ENCODE measurements at regions not wholly inside any gene's neighbourhood (a gene's known extent, or its start where the extent isn't known, plus 50 kb on each side); places are given as distances from the start of the nearest gene placed in this dataset.

DNA sequence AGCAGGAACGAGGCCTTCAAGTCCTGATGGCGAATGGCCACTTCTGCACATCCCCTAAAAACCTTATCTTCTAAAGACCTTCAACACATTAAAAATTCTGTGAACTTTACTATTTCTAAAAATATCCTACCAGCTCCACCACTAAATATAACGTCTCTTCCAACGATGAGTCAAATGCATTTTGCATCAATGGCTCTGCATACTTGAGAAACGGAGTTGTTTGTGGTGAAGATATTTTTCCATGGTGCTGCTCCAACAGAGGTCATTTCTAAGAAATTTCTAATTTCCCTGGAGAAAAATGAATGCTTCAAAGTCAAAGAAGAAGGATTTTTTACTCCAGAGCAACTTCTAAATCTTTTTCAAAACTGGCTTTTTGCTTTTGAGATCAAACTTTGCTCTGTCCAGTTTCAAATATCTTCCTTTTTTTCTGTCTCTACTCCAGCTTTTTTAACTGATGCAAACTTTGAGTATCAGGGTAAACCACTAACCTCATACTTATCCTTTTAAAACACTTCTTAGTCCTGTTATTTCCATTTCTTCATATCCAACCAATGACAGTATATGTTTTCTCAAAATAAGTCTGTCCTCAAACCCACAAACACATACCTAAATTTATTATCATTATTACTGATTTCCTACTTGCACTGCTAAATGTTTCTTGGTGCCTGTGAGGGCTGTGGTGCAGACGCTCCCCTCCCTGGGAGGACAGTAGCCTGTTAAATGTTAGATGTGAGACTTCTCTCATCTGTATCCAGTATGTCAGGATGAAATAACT is 258.1 kb downstream of the KLF6 start:
- no peak for TF ChIP-seq POLR2A (IDR thresholded peaks at IDR 0.05; ENCODE audit: extremely low read depth, insufficient read length)
- TF ChIP-seq, protein P1, sequence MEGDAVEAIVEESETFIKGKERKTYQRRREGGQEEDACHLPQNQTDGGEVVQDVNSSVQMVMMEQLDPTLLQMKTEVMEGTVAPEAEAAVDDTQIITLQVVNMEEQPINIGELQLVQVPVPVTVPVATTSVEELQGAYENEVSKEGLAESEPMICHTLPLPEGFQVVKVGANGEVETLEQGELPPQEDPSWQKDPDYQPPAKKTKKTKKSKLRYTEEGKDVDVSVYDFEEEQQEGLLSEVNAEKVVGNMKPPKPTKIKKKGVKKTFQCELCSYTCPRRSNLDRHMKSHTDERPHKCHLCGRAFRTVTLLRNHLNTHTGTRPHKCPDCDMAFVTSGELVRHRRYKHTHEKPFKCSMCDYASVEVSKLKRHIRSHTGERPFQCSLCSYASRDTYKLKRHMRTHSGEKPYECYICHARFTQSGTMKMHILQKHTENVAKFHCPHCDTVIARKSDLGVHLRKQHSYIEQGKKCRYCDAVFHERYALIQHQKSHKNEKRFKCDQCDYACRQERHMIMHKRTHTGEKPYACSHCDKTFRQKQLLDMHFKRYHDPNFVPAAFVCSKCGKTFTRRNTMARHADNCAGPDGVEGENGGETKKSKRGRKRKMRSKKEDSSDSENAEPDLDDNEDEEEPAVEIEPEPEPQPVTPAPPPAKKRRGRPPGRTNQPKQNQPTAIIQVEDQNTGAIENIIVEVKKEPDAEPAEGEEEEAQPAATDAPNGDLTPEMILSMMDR (IDR thresholded peaks at IDR 0.05; ENCODE audit: low read depth, low read length), result no peak
- TF ChIP-seq, protein P2, sequence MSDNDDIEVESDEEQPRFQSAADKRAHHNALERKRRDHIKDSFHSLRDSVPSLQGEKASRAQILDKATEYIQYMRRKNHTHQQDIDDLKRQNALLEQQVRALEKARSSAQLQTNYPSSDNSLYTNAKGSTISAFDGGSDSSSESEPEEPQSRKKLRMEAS (IDR thresholded peaks at IDR 0.05; ENCODE audit: low read depth, low read length), result no peak
- TF ChIP-seq MYC (IDR thresholded peaks at IDR 0.05; ENCODE audit: low read depth, low read length), result no peak
- no peak overlapping the region for H3K4me3 ChIP-seq (ENCODE audit: low read depth, low read length)
- DNase-seq (ENCODE audit: low read depth), result no peak

DNA sequence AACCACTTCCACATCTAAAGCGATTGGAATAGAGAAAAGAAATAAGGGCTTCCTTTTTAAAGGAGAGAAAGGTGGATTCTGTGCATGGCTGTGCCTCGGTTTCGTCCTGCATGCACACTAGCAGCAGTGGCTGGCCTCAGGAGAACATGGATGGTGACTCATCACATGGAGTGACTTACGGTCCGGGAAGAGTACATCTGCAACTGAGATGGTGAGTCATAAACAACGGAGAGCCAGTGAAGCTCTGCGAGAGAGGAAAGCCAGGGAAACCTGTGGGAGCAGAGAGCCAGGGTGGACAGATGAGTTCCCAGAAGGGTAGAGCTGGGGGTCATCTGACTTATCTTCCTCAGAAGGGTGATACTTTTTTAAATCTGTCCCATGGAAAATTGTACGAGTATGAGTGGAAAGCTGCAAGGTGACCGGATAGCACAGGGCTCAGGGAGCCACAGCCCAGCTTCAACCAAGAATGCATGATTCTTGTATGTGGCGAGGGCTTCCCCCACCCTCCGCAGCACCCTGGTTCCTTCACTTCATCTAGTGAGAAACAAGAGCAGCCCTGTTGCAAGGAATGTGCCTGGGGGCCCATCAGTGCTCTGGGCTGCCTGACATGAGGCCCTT is 259.1 kb downstream of the KLF6 start:
- TF ChIP-seq, protein P2 (IDR thresholded peaks at IDR 0.05; ENCODE audit: low read depth, low read length), result no peak
- TF ChIP-seq POLR2A (IDR thresholded peaks at IDR 0.05; ENCODE audit: extremely low read depth, insufficient read length), result no peak
- no peak for TF ChIP-seq MYC (IDR thresholded peaks at IDR 0.05; ENCODE audit: low read depth, low read length)
- TF ChIP-seq, protein P1 (IDR thresholded peaks at IDR 0.05; ENCODE audit: low read depth, low read length), result no peak
- DNase-seq (ENCODE audit: low read depth), result peak; percentile 58
- no peak overlapping the region for H3K4me3 ChIP-seq (ENCODE audit: low read depth, low read length)

DNA sequence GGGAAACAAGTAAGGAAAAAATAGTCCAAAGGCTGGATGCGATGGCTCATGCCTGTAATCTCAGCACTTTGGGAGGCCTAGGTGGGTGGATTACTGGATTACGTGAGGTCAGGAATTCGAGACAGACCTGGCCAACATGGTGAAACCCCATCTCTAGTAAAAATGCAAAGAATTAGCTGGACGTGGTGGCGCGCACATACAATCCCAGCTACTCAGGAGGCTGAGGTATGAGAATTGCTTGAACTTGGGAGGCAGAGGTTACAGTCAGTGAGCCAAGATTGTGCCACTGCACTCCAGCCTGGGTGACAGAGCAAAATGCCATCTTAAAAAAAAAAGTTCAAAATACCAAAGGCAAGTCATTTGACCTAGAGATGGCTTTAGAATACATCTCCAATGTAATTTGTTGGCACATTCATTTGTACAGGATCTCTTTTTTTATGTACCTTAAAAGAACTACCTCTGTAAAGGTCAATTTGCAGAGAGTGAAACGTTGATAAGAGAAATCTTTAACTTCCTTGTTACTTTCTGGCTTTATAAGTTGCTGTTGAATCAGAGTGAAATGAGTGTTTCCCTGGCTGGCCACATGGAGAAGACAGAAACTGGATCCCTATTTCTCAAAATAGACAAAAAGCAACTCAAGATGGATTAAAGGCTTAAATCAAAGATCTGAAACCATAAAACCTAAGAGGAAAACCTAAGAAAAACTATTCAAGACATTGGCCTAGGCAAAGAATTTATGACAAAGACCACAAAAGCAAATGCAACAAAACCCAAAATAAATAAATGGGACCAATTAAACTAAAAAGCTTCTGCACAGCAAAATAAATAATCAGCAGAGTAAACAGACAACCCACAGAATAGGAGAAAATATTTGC is 260.7 kb downstream of the KLF6 start:
- no peak for TF ChIP-seq POLR2A (IDR thresholded peaks at IDR 0.05; ENCODE audit: extremely low read depth, insufficient read length)
- TF ChIP-seq MYC (IDR thresholded peaks at IDR 0.05; ENCODE audit: low read depth, low read length), result no peak
- TF ChIP-seq, protein P1 (IDR thresholded peaks at IDR 0.05; ENCODE audit: low read depth, low read length), result no peak
- no peak for DNase-seq (ENCODE audit: low read depth)

DNA sequence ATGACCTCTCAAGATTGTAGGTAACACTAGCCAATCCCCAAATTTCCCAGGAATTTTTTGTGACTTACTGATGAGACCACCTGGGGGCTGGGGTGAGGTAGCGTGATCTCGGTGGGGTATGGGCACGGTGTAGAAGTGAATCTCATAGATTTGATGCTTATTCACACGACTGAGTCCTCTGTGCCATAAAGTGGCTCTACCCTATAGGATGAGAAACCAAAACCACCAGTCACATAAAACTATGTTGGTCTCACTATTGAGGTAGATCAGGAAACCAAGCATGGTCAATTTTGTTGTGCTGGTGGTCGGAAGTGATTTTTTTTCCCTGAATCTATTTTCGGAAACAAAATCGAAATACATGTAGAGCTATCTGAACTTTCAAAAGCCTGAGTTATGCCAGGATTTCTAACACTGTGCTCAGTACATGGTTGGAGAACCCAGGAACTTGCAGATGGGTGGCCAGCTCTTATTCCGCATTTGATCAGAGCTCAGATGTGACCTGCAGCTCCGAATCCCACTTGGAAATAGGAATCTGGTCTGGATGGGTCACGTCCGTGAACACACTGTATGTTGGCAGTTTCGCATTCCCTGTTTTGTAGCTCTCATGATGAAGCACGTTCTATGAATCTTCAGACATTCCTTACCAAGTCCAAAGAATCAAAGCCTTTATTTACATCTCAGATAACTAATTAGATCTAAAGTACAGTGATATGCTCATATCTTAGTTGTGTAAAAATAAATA is 261.5 kb downstream of the KLF6 start:
- H3K4me3 ChIP-seq (ENCODE audit: low read depth, low read length), result no peak overlapping the region
- DNase-seq (ENCODE audit: low read depth), result no peak
- TF ChIP-seq MYC (IDR thresholded peaks at IDR 0.05; ENCODE audit: low read depth, low read length) (no peak), POLR2A (IDR thresholded peaks at IDR 0.05; ENCODE audit: extremely low read depth, insufficient read length) (no peak)
- TF ChIP-seq, protein P2 (IDR thresholded peaks at IDR 0.05; ENCODE audit: low read depth, low read length), result no peak
- TF ChIP-seq, protein P1 (IDR thresholded peaks at IDR 0.05; ENCODE audit: low read depth, low read length), result no peak

More for the DNA sequence above, 260.7 kb downstream of the KLF6 start:
- H3K4me3 ChIP-seq (ENCODE audit: low read depth, low read length), result no peak overlapping the region

DNA sequence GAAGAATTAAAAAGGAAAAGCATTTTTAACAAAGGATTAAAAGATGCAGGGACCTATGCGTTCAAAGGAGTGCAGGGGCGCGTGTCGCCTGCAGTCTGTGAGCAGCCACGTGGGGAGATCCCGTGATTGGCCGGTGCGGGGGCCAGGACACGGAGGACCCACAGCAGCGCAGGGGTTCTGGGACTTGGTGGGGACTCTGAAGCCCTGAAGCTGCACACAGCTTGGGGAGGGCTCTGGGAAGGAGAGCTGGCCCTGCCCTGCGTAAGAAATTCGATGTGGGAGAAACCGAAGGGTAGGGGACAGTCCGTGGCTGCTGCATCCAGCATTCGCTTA is 268.1 kb downstream of the KLF6 start:
- TF ChIP-seq, protein P2 (IDR thresholded peaks at IDR 0.05; ENCODE audit: low read depth, low read length), result no peak
- TF ChIP-seq, protein P1 (IDR thresholded peaks at IDR 0.05; ENCODE audit: low read depth, low read length), result no peak
- TF ChIP-seq POLR2A (IDR thresholded peaks at IDR 0.05; ENCODE audit: extremely low read depth, insufficient read length) (no peak), MYC (IDR thresholded peaks at IDR 0.05; ENCODE audit: low read depth, low read length) (no peak)
- DNase-seq (ENCODE audit: low read depth), result no peak
- no peak overlapping the region for H3K4me3 ChIP-seq (ENCODE audit: low read depth, low read length)
